ENCODE measurements at regions not wholly inside any gene's neighbourhood (a gene's known extent, or its start where the extent isn't known, plus 50 kb on each side); places are given as distances from the start of the nearest gene placed in this dataset.

DNA sequence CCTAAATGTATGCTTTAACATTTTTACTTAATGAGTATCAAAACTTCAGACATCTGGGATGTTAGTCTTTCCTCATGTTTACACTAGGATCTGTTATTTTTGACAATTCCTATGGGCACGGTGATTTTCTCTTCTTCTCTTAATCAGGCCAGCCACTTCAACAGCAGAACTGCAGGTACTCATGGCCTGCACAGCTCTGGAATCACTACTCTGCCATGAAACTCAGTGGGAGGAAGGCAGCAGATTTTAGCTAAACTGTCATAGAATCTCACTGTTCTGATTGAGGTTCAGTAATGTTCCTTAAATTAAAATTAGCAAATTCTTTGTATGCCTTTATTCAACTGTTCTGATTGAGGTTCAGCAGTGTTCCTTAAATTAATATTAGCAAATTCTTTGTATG lies 1083.0 kb downstream of the SLITRK5 start:
- Histone ChIP-seq H3K4me3 (ENCODE audit: low read depth, low read length) (no peak overlapping the region), H3K27ac (ENCODE audit: low read depth, low read length) (no peak overlapping the region), H3K9me3 (ENCODE audit: control insufficient read depth, insufficient read depth, low read length) (no peaks in the 10 kb centered on the region; the same call in 1 of the 2 replicates), H3K27me3 (ENCODE audit: control insufficient read depth, insufficient read depth, low read length) (no peaks in the 10 kb centered on the region)
- CTCF ChIA-PET = no interaction called here
- POLR2A ChIA-PET = no interaction called here
- TF ChIP-seq, protein P1, sequence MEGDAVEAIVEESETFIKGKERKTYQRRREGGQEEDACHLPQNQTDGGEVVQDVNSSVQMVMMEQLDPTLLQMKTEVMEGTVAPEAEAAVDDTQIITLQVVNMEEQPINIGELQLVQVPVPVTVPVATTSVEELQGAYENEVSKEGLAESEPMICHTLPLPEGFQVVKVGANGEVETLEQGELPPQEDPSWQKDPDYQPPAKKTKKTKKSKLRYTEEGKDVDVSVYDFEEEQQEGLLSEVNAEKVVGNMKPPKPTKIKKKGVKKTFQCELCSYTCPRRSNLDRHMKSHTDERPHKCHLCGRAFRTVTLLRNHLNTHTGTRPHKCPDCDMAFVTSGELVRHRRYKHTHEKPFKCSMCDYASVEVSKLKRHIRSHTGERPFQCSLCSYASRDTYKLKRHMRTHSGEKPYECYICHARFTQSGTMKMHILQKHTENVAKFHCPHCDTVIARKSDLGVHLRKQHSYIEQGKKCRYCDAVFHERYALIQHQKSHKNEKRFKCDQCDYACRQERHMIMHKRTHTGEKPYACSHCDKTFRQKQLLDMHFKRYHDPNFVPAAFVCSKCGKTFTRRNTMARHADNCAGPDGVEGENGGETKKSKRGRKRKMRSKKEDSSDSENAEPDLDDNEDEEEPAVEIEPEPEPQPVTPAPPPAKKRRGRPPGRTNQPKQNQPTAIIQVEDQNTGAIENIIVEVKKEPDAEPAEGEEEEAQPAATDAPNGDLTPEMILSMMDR (IDR thresholded peaks at IDR 0.05; ENCODE audit: low read depth, low read length) = no peak
- DNase-seq (ENCODE audit: low read depth, low spot score) = no peak

DNA sequence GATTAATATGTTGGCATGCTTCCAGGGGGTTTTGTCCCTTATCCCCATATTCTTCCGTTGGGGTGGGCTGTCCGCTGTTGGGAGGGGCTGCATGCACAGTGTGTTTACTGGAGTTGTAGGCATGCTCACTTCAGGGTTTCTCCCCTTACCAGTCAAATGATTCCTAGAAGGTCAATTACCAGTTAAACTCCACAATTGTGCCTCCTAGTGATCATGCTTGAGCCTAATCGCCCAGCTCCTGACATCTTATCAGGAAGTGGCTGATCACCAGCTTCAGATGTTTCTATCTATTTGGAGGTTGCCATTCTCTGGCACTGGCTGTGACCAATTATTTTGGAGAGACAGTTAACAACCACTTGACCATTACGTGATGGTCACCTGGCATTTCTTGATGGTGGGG lies 1090.0 kb downstream of the SLITRK5 start:
- TF ChIP-seq, protein P1 (IDR thresholded peaks at IDR 0.05; ENCODE audit: low read depth, low read length) = no peak
- no peak for DNase-seq (ENCODE audit: low read depth, low spot score)
- H3K27ac ChIP-seq (ENCODE audit: low read depth, low read length) = no peak overlapping the region
- CTCF ChIA-PET = no interaction called here
- no peaks in the 10 kb centered on the region for H3K27me3 ChIP-seq (ENCODE audit: control insufficient read depth, insufficient read depth, low read length)
- POLR2A ChIA-PET = no interaction called here
- no peaks in the 10 kb centered on the region for H3K9me3 ChIP-seq (ENCODE audit: control insufficient read depth, insufficient read depth, low read length)
- no peak overlapping the region for H3K4me3 ChIP-seq (ENCODE audit: low read depth, low read length)

DNA sequence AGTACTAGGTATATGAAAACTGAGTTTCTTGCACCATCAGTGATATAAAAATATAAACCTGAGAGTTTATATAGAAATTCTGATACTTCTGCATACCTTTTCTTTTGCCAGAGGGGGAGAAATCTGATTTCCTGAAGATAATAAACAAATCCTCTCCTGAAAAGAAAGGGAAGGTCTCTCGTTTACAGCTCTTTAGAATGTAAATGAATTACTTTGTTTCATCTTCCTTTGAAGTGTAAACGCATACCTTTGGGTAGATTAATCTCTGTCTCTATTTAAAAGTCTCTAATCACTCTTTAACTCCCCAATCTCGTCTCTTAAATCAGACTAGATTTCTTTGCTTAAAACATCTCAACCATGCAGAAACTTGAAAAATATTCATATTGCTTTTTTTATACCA lies 1092.9 kb downstream of the SLITRK5 start:
- CTCF ChIA-PET = no interaction called here
- TF ChIP-seq, protein P1 (IDR thresholded peaks at IDR 0.05; ENCODE audit: low read depth, low read length) = no peak
- POLR2A ChIA-PET = no interaction called here
- no peak overlapping the region for H3K4me3 ChIP-seq (ENCODE audit: low read depth, low read length)
- no peak overlapping the region for H3K27ac ChIP-seq (ENCODE audit: low read depth, low read length)
- no peaks in the 10 kb centered on the region for H3K27me3 ChIP-seq (ENCODE audit: control insufficient read depth, insufficient read depth, low read length)
- DNase-seq (ENCODE audit: low read depth, low spot score) = no peak
- no peaks in the 10 kb centered on the region for H3K9me3 ChIP-seq (ENCODE audit: control insufficient read depth, insufficient read depth, low read length)

DNA sequence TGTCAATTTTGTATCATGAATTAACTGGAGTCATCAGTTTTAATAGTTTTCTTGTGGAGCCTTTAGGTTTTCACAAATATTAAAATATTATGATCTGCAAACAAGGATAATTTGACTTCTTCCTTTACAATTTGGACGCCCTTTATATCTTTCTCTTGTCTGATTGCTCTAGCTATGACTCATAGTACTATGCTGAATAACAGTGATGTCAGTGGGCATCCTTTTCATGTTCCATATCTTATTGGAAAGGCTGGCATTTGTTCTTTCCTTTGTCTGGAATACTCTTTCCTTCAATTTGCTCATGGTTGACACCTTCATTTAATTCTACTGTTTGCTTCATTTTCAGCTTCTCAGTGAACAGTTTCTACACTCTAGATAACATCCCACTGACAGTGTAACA lies 1129.3 kb downstream of the SLITRK5 start:
- H3K9me3 ChIP-seq (ENCODE audit: control insufficient read depth, insufficient read depth, low read length) = no peaks in the 10 kb centered on the region
- no peak overlapping the region for H3K27ac ChIP-seq (ENCODE audit: low read depth, low read length)
- CTCF ChIA-PET = no interaction called here
- DNase-seq (ENCODE audit: low read depth, low spot score) = no peak
- no peak overlapping the region for H3K4me3 ChIP-seq (ENCODE audit: low read depth, low read length)
- TF ChIP-seq, protein P1 (IDR thresholded peaks at IDR 0.05; ENCODE audit: low read depth, low read length) = no peak
- POLR2A ChIA-PET = no interaction called here
- no peaks in the 10 kb centered on the region for H3K27me3 ChIP-seq (ENCODE audit: control insufficient read depth, insufficient read depth, low read length)

DNA sequence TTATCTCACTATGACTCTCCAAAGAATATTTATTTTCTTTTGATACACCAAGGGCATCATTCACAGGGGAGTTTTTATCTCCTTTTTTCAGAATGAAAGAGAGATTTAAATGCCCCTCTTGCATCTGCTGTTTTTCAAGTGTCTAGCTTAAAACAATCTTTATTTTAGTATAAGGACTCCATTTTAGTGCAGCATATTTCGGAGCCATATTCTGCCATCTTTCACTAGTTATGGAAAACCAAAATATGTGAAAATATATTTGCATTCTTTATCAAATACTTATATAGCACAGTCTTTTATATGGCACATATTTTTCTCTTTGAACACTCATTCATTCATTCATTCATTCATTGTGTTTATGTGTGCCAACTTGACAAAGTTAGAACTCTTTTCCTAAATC lies 1130.2 kb downstream of the SLITRK5 start:
- DNase-seq (ENCODE audit: low read depth, low spot score) = no peak
- TF ChIP-seq, protein P1 (IDR thresholded peaks at IDR 0.05; ENCODE audit: low read depth, low read length) = no peak
- ChIA-PET CTCF (no interaction called here), POLR2A (no interaction called here)
- Histone ChIP-seq H3K9me3 (ENCODE audit: control insufficient read depth, insufficient read depth, low read length) (no peaks in the 10 kb centered on the region), H3K4me3 (ENCODE audit: low read depth, low read length) (no peak overlapping the region), H3K27ac (ENCODE audit: low read depth, low read length) (no peak overlapping the region), H3K27me3 (ENCODE audit: control insufficient read depth, insufficient read depth, low read length) (no peaks in the 10 kb centered on the region)

Data from AG04450 (cell line).